ENCODE measurements at regions not wholly inside any gene's neighbourhood (a gene's known extent, or its start where the extent isn't known, plus 50 kb on each side); places are given as distances from the start of the nearest gene placed in this dataset.

- Histone ChIP-seq H3K9me3 (ENCODE audit: control insufficient read depth in 2 of 3, insufficient read depth in 1 of 3, low read length in 3 of 3) (no peaks in the 10 kb centered on the region), H3K27ac (ENCODE audit: low read depth in 2 of 2, low read length in 2 of 2) (no peak overlapping the region), H3K9ac (ENCODE audit: low read length in 3 of 3) (no peak overlapping the region), H3K36me3 (ENCODE audit: control insufficient read depth in 2 of 3, insufficient read depth in 3 of 3, low read length in 3 of 3) (no peaks in the 10 kb centered on the region), H3K27me3 (ENCODE audit: control insufficient read depth, insufficient read depth, low read length) (no peaks in the 10 kb centered on the region), H3K4me1 (ENCODE audit: control insufficient read depth in 2 of 3, insufficient read depth in 2 of 3, low read depth in 1 of 3, low read length in 3 of 3) (no peaks in the 10 kb centered on the region), H3K4me3 (ENCODE audit: low read length in 3 of 3) (no peak overlapping the region)
- DNase-seq (no peak), FAIRE-seq (no peak)
- intact Hi-C loops (cut with DNase I) = no loop called here
- TF ChIP-seq CTCF (IDR thresholded peaks at IDR 0.05; ENCODE audit: borderline replicate concordance, extremely low read depth, insufficient read depth) = no peak
These were observed 53.0 kb upstream of the CCDC150 start for GRCh38 chr2:196586511-196586991.

DNA sequence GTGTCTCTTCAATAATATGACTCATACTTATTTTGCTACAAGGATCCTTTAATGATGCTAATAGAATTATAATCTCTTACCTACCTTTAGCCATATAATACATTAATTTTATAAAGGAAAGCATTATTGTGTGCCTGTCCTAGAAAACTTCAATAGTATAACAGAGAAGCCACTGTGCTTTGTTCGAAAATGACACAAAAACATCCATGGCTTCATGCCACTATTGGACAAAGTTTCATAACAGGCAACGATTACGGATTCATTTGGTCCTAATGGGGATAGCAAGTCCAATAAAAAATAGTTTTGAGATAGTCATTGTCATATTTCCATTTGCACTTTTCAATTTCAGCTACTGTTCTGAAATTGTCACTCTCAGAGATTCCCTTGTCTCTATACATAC lies 52.5 kb upstream of the CCDC150 start:
- FAIRE-seq (no peak), DNase-seq (no peak)
- TF ChIP-seq CTCF (IDR thresholded peaks at IDR 0.05; ENCODE audit: borderline replicate concordance, extremely low read depth, insufficient read depth) = no peak
- Histone ChIP-seq H3K27me3 (ENCODE audit: control insufficient read depth, insufficient read depth, low read length) (no peaks in the 10 kb centered on the region), H3K27ac (ENCODE audit: low read depth in 2 of 2, low read length in 2 of 2) (no peak overlapping the region), H3K4me3 (ENCODE audit: low read length in 3 of 3) (no peak overlapping the region), H3K9me3 (ENCODE audit: control insufficient read depth in 2 of 3, insufficient read depth in 1 of 3, low read length in 3 of 3) (no peaks in the 10 kb centered on the region), H3K9ac (ENCODE audit: low read length in 3 of 3) (no peak overlapping the region), H3K4me1 (ENCODE audit: control insufficient read depth in 2 of 3, insufficient read depth in 2 of 3, low read depth in 1 of 3, low read length in 3 of 3) (no peaks in the 10 kb centered on the region), H3K36me3 (ENCODE audit: control insufficient read depth in 2 of 3, insufficient read depth in 3 of 3, low read length in 3 of 3) (no peaks in the 10 kb centered on the region)
- intact Hi-C loops (cut with DNase I) = no loop called here

DNA sequence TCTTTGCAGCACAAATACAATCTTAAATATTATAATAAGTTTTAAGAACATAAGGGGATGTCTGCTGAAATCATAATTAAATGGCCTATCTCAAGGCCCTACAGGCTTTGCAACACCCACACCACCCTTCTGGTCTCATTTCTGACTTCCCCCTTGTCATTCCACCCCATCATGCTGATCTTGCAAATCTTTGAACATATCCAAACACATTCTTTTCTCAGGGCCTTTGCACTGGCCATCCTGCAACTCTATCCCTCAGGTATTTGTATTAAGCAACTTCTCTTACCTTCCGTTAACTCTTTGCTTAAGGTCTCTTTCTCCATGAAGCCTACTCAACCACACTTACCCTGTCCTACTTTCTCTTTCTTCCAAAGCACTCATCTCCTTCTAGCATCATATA lies 51.8 kb upstream of the CCDC150 start:
- Histone ChIP-seq H3K9me3 (ENCODE audit: control insufficient read depth in 2 of 3, insufficient read depth in 1 of 3, low read length in 3 of 3) (no peaks in the 10 kb centered on the region), H3K27ac (ENCODE audit: low read depth in 2 of 2, low read length in 2 of 2) (no peak overlapping the region), H3K27me3 (ENCODE audit: control insufficient read depth, insufficient read depth, low read length) (no peaks in the 10 kb centered on the region), H3K4me1 (ENCODE audit: control insufficient read depth in 2 of 3, insufficient read depth in 2 of 3, low read depth in 1 of 3, low read length in 3 of 3) (peaks cover 0 to 2% (median 0%) of the 10 kb centered on the region in 3 donors), H3K36me3 (ENCODE audit: control insufficient read depth in 2 of 3, insufficient read depth in 3 of 3, low read length in 3 of 3) (no peaks in the 10 kb centered on the region), H3K9ac (ENCODE audit: low read length in 3 of 3) (no peak overlapping the region), H3K4me3 (ENCODE audit: low read length in 3 of 3) (no peak overlapping the region)
- TF ChIP-seq CTCF (IDR thresholded peaks at IDR 0.05; ENCODE audit: borderline replicate concordance, extremely low read depth, insufficient read depth) = no peak
- FAIRE-seq (no peak), DNase-seq (no peak)
- intact Hi-C loops (cut with DNase I) = no loop called here

DNA sequence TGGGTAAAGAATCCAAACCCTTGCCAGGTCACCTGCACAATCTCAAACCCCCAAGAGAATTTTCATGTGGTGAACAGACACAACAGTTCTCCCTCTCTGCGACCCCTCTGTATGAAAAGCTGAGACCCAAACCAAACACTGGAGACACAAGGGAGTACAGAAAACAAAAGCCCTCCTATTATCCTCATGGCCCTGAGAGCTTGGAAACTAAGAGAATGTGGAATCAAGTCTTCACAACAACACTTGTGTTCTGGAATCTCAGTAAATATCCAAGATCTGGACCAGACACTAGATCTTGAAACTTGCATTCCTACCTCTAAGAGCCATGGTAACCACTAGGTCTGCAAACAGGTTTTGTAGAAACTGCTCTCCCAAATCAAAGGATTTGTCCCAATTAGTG lies 50.1 kb upstream of the CCDC150 start:
- no peak for TF ChIP-seq CTCF (IDR thresholded peaks at IDR 0.05; ENCODE audit: borderline replicate concordance, extremely low read depth, insufficient read depth)

More for the DNA sequence above, 50.1 kb upstream of the CCDC150 start:
- Histone ChIP-seq H3K4me3 (ENCODE audit: low read length in 3 of 3) (no peak overlapping the region), H3K4me1 (ENCODE audit: control insufficient read depth in 2 of 3, insufficient read depth in 2 of 3, low read depth in 1 of 3, low read length in 3 of 3) (peaks cover 0 to 5% (median 0%) of the 10 kb centered on the region in 3 donors), H3K27ac (ENCODE audit: low read depth in 2 of 2, low read length in 2 of 2) (no peak overlapping the region), H3K27me3 (ENCODE audit: control insufficient read depth, insufficient read depth, low read length) (no peaks in the 10 kb centered on the region), H3K36me3 (ENCODE audit: control insufficient read depth in 2 of 3, insufficient read depth in 3 of 3, low read length in 3 of 3) (no peaks in the 10 kb centered on the region), H3K9me3 (ENCODE audit: control insufficient read depth in 2 of 3, insufficient read depth in 1 of 3, low read length in 3 of 3) (no peaks in the 10 kb centered on the region), H3K9ac (ENCODE audit: low read length in 3 of 3) (no peak overlapping the region)
- intact Hi-C loops (cut with DNase I) = no loop called here
- DNase-seq (no peak), FAIRE-seq (no peak)
